Panc1 (cell line): ENCODE measurements at regions not wholly inside any gene's neighbourhood (a gene's known extent, or its start where the extent isn't known, plus 50 kb on each side); places are given as distances from the start of the nearest gene placed in this dataset.

Source experiments
- ATAC-seq: fragments of 200-7000 bp; cut with Tn5 transposase; 2 replicates; pipeline ENCODE4 v1.9.1; 2020; ENCODE audit warnings: mild to moderate bottlenecking, moderate library complexity
- BruUV-seq: library from RNA; stranded (reverse); fragments of 400-500 nt; replicated peaks from 2 replicates; lab custom pipeline; 2021; lab: Mats Ljungman, UMichigan
- CTCF ChIA-PET: fragments of 300-600 bp; sonication (Branson Sonifier 250); formaldehyde crosslinking; loops from one replicate; lab custom pipeline; 2022; ENCODE audit warnings: antibody characterized with exemption; lab: Charles Lee
- POLR2A ChIA-PET: fragments of 300-600 bp; sonication (Branson Sonifier 250); formaldehyde crosslinking; loops from one replicate; lab custom pipeline; 2022; ENCODE audit warnings: antibody characterized with exemption; lab: Charles Lee
- DNase-seq: peaks from one replicate; pipeline ENCODE4 v3.0.0-alpha.2; 2010; ENCODE audit warnings: low read depth, low spot score
- H3K27ac ChIP-seq: 2 replicates; pipeline ENCODE4 v1.5.1; 2011; ENCODE audit warnings: mild to moderate bottlenecking, low read length, inconsistent platforms
- H3K27me3 ChIP-seq: fragments of 200-500 bp; sonication (Bioruptor generic); 2 replicates; pipeline ENCODE4 v1.6.0; 2014; ENCODE audit warnings: low read length, inconsistent platforms; ENCODE audit not compliant: control insufficient read depth, insufficient read depth
- H3K36me3 ChIP-seq: fragments of 200-500 bp; sonication (Bioruptor generic); 2 replicates; pipeline ENCODE4 v1.5.1; 2014; ENCODE audit warnings: inconsistent platforms, mild to moderate bottlenecking, low read length, moderate library complexity; ENCODE audit not compliant: control insufficient read depth, insufficient read depth
- H3K4me1 ChIP-seq: 2 replicates; pipeline ENCODE4 v1.5.1; 2011; ENCODE audit warnings: inconsistent platforms, mild to moderate bottlenecking, low read length, moderate library complexity; ENCODE audit not compliant: control insufficient read depth, insufficient read depth
- H3K4me3 ChIP-seq, 2 experiments: 2 replicates each; pipeline ENCODE4 v1.5.1; 2011 to 2012; ENCODE audit warnings: low read depth in 2 of 2, low read length in 2 of 2, mild to moderate bottlenecking in 2 of 2, inconsistent platforms in 1 of 2, moderate library complexity in 1 of 2
- H3K9me3 ChIP-seq: fragments of 200-500 bp; sonication (Bioruptor generic); 2 replicates; pipeline ENCODE4 v1.5.1; 2014; ENCODE audit warnings: low read depth, mild to moderate bottlenecking, inconsistent platforms, low read length, moderate library complexity; ENCODE audit not compliant: control insufficient read depth, insufficient read depth
- POLR2AphosphoS5 ChIP-seq: IDR thresholded peaks from 2 replicates; pipeline ENCODE4 v1.6.1; 2012; ENCODE audit warnings: mild to moderate bottlenecking, low read depth, low read length, moderate library complexity
- SIN3A ChIP-seq: IDR thresholded peaks from 2 replicates; pipeline ENCODE4 v1.6.1; 2012; ENCODE audit warnings: low read depth, mild to moderate bottlenecking, low read length, moderate library complexity, borderline replicate concordance; ENCODE audit not compliant: insufficient read depth
- TCF7L2 ChIP-seq: IDR thresholded peaks from 2 replicates; pipeline ENCODE4 v1.6.1; 2011; ENCODE audit warnings: mild to moderate bottlenecking, low read depth, low read length, inconsistent platforms
- in situ Hi-C: cut with HindIII; loops from 2 replicates; pipeline ENCODE4 v1.10.0; 2016; ENCODE audit warnings: low sequenced_read_pairs, low pct_unique_long_range_greater_than_20kb
- intact Hi-C: fragments of 100-400 bp; cut with micrococcal nuclease; formaldehyde crosslinking; loops from one replicate; pipeline ENCODE4 v1.10.0; 2022; ENCODE audit not compliant: unreplicated experiment
- TF ChIP-seq, protein P1 (sequence below), 2 experiments: IDR thresholded peaks; 2 replicates each; pipeline ENCODE4 v1.6.1; 2011 to 2012; ENCODE audit warnings: low read depth in 2 of 2, control low read depth in 1 of 2, low read length in 1 of 2, mild to moderate bottlenecking in 1 of 2, moderate library complexity in 1 of 2; ENCODE audit not compliant: insufficient read depth in 1 of 2
- TF ChIP-seq, protein P2 (sequence below): fragments of 450-650 bp; IDR thresholded peaks from 2 replicates; pipeline ENCODE4 v1.5.1; 2017; ENCODE audit warnings: mild to moderate bottlenecking

DNA sequence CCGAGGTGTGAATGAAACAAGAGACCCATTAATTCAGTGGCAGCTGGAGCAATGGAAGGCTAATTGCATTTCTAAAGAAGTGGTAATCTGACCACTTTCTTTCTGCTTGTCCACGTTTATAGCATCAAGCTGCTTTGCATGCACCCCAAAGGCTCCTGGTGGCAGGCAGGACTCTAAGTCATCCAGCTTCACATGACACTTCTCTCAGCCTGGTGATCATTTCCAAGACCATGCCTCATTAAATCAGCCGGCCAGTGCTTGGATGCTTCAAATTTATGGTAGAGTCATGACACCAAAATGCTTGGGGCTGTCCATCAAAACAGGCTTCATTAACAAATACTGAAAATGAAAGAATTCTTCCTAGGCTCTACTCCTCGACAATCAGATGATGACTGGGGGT, 614.9 kb downstream of the DOK5 start:
- BruUV-seq, result no TSS peak
- DNase-seq (no peak), ATAC-seq (no peak)
- ChIA-PET CTCF (no interaction called here), POLR2A (no interaction called here)
- TF ChIP-seq POLR2AphosphoS5 (no peak), TCF7L2 (no peak), SIN3A (no peak)
- TF ChIP-seq, protein P1, sequence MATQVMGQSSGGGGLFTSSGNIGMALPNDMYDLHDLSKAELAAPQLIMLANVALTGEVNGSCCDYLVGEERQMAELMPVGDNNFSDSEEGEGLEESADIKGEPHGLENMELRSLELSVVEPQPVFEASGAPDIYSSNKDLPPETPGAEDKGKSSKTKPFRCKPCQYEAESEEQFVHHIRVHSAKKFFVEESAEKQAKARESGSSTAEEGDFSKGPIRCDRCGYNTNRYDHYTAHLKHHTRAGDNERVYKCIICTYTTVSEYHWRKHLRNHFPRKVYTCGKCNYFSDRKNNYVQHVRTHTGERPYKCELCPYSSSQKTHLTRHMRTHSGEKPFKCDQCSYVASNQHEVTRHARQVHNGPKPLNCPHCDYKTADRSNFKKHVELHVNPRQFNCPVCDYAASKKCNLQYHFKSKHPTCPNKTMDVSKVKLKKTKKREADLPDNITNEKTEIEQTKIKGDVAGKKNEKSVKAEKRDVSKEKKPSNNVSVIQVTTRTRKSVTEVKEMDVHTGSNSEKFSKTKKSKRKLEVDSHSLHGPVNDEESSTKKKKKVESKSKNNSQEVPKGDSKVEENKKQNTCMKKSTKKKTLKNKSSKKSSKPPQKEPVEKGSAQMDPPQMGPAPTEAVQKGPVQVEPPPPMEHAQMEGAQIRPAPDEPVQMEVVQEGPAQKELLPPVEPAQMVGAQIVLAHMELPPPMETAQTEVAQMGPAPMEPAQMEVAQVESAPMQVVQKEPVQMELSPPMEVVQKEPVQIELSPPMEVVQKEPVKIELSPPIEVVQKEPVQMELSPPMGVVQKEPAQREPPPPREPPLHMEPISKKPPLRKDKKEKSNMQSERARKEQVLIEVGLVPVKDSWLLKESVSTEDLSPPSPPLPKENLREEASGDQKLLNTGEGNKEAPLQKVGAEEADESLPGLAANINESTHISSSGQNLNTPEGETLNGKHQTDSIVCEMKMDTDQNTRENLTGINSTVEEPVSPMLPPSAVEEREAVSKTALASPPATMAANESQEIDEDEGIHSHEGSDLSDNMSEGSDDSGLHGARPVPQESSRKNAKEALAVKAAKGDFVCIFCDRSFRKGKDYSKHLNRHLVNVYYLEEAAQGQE (IDR thresholded peaks at IDR 0.05; ENCODE audit: insufficient read depth in 1 of 2, low read depth in 2 of 2, low read length in 1 of 2), result no peak
- TF ChIP-seq, protein P2, sequence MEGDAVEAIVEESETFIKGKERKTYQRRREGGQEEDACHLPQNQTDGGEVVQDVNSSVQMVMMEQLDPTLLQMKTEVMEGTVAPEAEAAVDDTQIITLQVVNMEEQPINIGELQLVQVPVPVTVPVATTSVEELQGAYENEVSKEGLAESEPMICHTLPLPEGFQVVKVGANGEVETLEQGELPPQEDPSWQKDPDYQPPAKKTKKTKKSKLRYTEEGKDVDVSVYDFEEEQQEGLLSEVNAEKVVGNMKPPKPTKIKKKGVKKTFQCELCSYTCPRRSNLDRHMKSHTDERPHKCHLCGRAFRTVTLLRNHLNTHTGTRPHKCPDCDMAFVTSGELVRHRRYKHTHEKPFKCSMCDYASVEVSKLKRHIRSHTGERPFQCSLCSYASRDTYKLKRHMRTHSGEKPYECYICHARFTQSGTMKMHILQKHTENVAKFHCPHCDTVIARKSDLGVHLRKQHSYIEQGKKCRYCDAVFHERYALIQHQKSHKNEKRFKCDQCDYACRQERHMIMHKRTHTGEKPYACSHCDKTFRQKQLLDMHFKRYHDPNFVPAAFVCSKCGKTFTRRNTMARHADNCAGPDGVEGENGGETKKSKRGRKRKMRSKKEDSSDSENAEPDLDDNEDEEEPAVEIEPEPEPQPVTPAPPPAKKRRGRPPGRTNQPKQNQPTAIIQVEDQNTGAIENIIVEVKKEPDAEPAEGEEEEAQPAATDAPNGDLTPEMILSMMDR, result no peak
- H3K36me3 ChIP-seq, result no peaks in the 10 kb centered on the region
- intact Hi-C loops (no loop called here), in situ Hi-C loops (no loop called here)
- H3K9me3 ChIP-seq, result no peaks in the 10 kb centered on the region
- H3K27ac ChIP-seq, result no peak overlapping the region
- no peaks in the 10 kb centered on the region for H3K4me1 ChIP-seq
- no peaks in the 10 kb centered on the region for H3K27me3 ChIP-seq
- no peak overlapping the region for H3K4me3 ChIP-seq

DNA sequence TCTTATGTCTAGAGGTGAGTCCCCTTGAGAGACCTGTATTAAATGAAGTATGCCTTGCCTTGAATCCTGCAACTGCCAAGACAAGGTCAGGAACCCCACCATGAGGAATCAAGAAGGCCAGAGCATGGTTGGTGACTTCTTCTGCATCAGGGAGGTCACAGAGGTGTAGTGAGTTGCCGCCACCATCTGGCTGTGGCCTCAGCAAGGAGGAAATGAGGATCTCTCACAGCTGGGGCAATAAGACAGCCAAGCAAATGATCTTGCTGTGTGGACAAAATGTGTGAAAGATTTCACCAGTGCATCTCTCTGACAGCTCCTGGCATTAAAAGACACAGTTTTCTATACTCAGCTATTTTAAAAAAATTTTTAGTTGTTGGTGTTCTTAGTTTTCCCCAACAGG, 611.0 kb downstream of the DOK5 start:
- CTCF ChIA-PET, result no interaction called here
- DNase-seq (no peak), ATAC-seq (no peak)
- in situ Hi-C loops (no loop called here), intact Hi-C loops (no loop called here)
- POLR2A ChIA-PET, result no interaction called here
- Histone ChIP-seq H3K27ac (no peak overlapping the region), H3K36me3 (no peaks in the 10 kb centered on the region), H3K4me3 (no peak overlapping the region), H3K4me1 (no peaks in the 10 kb centered on the region), H3K9me3 (no peaks in the 10 kb centered on the region), H3K27me3 (no peaks in the 10 kb centered on the region)
- no TSS peak for BruUV-seq
- TF ChIP-seq TCF7L2, result no peak
- TF ChIP-seq, protein P1 (IDR thresholded peaks at IDR 0.05; ENCODE audit: insufficient read depth in 1 of 2, low read depth in 2 of 2, low read length in 1 of 2), result no peak
